HG02623 (cell line): ENCODE measurements at regions not wholly inside any gene's neighbourhood (a gene's known extent, or its start where the extent isn't known, plus 50 kb on each side); places are given as distances from the start of the nearest gene placed in this dataset.

Experiments
- ATAC-seq: cut with Tn5 transposase; IDR thresholded peaks from one replicate; pipeline ENCODE4 v1.9.1; 2021; ENCODE audit warnings: moderate library complexity; ENCODE audit not compliant: unreplicated experiment

DNA sequence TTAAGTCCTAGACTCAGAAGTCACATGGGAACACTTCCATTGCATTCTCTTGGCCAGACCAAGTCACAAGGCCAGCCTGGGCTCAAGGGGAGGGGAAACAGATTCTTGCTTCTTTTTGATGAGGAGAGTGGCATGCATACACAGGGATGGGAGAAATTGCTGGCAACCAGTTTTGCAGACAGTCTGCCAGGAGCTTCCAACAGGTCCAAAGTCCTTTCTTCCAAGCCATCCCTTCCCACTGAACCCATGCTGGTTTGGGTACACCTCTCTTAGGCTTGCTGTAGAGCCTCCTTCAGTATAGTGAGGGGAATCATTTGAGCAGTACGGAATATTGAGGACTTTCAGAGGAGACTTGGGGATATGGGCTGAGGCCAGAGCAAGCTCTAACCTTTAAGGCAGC lies 267.8 kb downstream of the BCOR start:
- ATAC-seq = no peak

DNA sequence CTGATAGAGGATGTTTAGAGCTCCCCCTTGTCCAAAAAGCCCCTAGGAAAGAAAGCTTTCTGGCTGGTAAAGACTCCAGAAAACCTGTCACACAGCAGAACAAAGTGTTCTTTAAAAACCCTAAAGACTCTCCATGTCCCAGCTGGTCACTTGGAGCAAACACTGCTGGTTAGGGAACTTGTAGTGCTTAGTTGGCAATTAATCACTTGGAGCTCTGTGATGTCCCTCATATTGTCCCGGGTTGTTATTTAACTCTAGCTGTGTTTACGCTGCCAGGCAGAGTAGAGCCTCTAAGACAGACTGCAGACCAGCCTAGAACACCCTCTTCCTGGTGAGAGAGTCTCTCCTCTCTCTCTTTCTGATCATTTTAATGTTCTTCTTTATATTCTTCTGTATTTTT lies 267.3 kb downstream of the BCOR start:
- ATAC-seq = no peak

- no peak for ATAC-seq
These were observed 265.5 kb downstream of the BCOR start for GRCh38 chrX:39832211-39832610.

DNA sequence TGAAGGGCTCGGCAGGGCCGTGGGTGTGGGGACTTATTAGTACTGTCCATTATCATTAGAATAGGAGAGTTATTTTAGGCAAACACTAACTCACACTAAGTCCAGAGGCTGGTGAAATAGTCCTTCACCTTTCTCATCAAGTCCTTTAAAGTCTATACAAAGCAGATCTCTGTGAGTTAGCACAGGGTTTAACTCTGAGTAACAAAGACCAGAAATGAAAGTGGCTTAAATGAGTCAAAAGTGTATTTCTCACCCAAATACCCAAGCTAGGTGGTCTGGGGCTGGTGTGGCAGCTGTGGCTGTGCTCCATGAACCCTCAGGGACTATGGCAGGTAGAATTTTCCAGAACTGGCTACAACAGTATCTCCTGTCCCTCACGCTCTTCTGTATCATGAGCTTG lies 263.2 kb downstream of the BCOR start:
- ATAC-seq = no peak

DNA sequence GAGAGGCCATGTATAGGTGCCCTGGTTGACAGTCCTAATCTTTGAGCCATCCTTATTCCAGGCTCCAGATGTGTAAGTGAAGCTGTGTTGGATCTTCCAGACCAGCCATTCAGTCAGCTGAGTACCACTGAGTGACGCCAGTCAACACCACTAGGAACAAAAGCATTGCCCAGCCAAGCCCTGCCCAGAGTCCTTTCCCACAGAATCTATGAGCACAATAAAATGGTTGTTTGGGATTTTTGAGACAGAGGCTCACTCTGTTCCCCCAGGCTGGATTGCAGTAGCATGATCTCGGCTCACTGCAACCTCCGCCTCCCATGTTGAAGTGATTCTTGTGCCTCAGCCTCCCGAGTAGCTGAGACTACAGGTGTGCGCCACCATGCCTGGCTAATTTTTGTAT lies 262.5 kb downstream of the BCOR start:
- no peak for ATAC-seq

GRCh38 chrX:39835776-39836175 lies 262.0 kb downstream of the BCOR start:
- no peak for ATAC-seq

GRCh38 chrX:39836802-39837420 lies 260.8 kb downstream of the BCOR start:
- ATAC-seq = no peak

DNA sequence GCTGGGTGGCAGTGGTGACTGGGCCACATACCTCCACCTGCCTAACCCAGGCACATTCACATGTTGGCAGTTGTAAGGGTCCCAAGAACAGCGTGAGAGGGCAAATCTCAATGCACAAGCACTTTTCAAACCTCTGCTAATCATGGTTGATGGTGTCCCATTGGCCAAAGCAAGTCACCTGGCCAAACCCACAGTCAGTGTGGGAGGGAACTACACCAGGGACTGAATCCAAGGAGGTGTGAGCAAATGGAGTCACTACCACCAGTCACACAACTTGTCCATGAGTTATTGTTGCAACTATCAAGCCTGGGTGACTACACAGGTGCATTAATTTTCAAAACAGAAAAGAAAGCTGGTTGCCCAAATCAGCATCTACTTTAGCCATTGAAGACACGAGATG lies 260.1 kb downstream of the BCOR start:
- no peak for ATAC-seq

GRCh38 chrX:39839371-39839770 lies 258.4 kb downstream of the BCOR start:
- ATAC-seq = no peak

DNA sequence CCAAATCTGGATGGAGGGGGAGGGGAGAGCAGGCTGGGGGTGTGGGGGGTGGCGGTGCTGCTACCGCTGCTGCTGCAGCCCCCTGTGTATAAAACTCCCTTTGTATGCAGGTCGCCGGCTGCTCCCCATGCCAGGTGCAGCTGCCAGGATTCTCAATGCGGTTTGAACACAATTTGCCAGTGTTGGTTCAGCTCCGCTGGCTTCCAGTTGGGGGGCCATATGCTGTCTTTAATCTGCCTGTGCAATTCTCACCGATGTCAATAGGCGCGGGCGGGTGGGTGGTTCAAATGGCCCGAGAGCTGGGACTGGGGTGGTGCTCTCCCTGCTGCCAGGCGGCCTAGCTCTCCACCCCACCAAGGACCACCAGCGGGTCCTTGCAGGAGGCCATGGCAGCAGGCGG lies 257.6 kb downstream of the BCOR start:
- no peak for ATAC-seq

- ATAC-seq = no peak
These were observed 257.1 kb downstream of the BCOR start for GRCh38 chrX:39840581-39841093.

GRCh38 chrX:39841604-39842003 lies 256.2 kb downstream of the BCOR start:
- no peak for ATAC-seq

GRCh38 chrX:39842281-39842973 lies 255.3 kb downstream of the BCOR start:
- ATAC-seq = no peak

DNA sequence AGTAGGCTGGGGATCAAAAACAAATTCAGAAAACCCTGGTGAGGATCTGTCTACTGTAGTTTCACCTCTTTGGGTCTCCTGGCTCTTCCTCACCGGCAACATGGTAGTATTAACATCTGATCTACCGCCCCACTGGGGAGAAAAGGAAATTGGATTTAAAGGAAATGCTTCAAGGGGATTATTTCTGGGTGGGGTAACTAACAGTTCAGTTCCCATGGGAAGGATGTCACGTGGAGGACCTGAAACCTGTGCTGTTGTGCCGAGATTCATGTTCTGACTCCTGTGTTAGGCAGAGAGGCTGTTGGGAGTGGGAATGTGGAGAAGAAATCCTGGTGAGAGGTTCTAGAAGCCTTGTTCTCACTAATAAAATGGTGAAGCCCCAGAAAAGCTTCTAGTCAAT lies 254.4 kb downstream of the BCOR start:
- no peak for ATAC-seq

DNA sequence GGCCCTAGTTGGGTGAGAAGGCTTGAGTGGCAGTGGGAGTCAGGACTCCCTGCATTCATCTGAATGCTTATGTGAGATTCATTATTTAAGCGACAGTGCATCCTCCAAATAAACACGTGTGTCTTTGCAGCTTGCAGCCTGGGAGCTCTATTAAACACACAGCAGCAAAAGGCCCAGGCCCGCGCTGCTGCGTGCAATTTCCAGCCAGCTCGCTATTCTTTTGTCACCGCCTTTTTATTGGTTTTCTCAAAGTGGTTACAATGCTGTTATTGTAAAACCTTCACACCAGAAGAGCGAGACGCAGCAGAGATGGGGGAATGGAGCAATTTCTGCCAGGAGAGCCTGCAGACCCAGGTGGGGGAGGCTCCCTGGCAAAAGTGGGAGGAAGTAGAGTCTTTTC lies 252.5 kb downstream of the BCOR start:
- no peak for ATAC-seq

DNA sequence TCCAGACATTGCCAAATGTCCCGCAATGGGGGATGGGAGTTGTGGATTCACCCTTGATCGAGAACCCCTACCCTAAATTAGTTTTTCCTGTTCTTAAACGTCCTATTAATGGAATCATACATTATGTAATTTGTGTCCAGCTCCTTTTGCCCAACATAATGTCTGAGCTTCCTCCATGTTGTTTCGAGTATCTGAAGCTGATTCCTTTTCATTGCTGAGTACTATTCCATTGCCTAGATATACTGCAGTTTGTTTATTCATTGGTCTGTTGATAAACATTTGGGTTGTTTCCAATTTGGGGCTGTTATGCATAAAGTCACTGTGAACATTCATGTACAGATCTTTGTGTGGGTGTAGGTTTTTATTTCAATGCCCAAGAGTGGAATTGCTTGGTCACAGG lies 251.3 kb downstream of the BCOR start:
- ATAC-seq = no peak

DNA sequence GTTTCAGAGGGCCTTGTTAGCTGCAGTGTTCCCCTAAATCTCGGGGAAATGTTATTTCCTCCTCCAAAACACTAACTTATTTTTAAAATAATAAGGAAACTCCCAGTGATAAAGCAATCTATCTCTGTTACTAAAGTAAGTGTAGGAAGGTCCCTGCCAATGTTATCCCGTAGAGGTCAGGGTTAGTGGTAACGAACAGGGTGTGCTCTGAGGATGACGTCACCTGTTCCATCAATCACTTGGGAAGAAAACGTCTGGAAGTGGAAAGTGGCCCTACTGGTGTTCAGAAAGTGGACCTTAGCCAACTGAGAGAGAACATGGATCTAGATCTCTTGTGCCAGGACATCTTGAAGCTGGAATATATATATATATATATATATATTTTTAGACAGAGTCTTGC lies 249.5 kb downstream of the BCOR start:
- no peak for ATAC-seq

DNA sequence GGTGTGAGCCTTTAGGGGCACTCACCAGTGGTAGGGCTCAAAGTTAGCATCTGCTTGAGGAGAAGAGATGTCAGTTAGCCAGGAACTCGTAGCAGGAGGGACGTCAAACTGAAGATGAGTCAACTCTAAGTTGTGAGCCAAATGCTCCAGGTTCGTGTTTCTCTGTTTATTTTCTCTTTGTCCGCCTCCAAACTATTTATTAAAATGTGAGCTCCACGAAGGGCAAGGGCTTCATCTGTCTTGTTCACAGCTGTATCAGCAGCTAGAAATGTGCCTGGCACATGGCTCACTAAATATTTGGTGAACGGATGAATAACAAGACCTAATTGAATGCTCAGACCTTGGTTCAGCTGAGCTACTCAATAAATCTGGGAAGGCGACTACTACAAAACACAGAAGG lies 248.9 kb downstream of the BCOR start:
- no peak for ATAC-seq

DNA sequence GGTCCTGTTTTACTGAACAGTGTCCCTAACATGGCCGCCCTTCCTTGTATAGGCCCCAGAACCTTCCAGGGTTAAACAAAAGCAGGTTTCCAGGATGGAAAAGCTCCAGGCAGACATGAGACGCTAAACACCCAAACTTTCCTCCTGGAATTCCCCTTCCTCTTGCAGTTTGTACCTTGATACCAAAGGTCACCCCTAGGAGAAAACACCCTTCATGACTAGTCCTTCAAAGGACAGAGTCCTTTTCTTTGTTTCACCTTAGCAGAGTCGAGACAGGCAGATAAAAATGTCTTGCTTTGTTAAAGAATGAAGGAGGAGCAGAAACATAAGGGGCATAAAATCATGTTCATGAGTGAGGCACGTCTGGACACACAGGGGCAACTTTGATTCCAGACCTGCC lies 247.5 kb downstream of the BCOR start:
- no peak for ATAC-seq

- ATAC-seq = no peak
These were observed 247.1 kb downstream of the BCOR start for GRCh38 chrX:39850630-39851152.

- ATAC-seq = no peak
These were observed 245.9 kb downstream of the BCOR start for GRCh38 chrX:39851745-39852455.

DNA sequence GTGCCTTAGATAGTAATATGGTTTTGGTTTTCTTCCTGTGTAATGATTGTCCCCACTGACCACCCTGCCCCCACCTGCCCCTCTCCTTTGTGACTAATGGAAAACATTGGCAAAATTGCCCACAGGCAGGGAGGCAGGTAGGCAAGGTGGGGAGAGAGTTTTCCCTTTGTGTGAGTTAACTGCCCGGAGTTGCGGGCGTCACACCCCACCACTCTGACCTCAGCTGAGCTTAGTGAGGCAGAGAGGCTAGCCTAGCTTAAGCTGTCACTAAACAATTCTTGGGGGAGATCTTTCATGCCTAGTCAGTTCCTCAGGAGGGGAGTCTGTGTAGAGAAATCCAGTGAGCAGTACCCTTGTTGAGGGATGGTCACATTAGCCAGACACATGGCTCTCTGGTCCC lies 245.3 kb downstream of the BCOR start:
- no peak for ATAC-seq
